Gastrocnemius medialis (tissue), 4 donors: ENCODE measurements at regions not wholly inside any gene's neighbourhood (a gene's known extent, or its start where the extent isn't known, plus 50 kb on each side); places are given as distances from the start of the nearest gene placed in this dataset.
"Not testable (repeated sequence)": the region's sequence is repeated elsewhere in the genome, so short reads cannot be mapped to it uniquely, and the experiment has no call there.

Source experiments
- ATAC-seq, 2 donors: fragments of 150-250 bp; one replicate each; pipeline ENCODE4 v1.9.1; 2016
- DNase-seq, 2 donors: peaks; one replicate each; pipeline ENCODE4 v3.0.0-alpha.2; 2019
- H3K27ac ChIP-seq, 4 donors: fragments of 200-600 bp; sonication (generic); 1 replicate in 1 of 4; 2 replicates in 3 of 4; pipeline ENCODE4 v1.5.1; 2016 to 2018; ENCODE audit warnings: mild to moderate bottlenecking in 2 of 4, moderate library complexity in 1 of 4
- H3K27me3 ChIP-seq, 3 donors: fragments of 200-600 bp; sonication (generic) in 2 of 3; 1 replicate in 1 of 3; 2 replicates in 2 of 3; pipeline versions ENCODE4 v1.5.1 to v1.6.0; 2016 to 2019; ENCODE audit warnings: mild to moderate bottlenecking in 1 of 3, moderate library complexity in 1 of 3
- H3K36me3 ChIP-seq, 2 donors: fragments of 200-600 bp; sonication (generic) in 1 of 2; one replicate each; pipeline ENCODE4 v1.5.1; 2017 to 2018
- H3K4me1 ChIP-seq, 2 donors: fragments of 200-600 bp; sonication (generic) in 1 of 2; one replicate each; pipeline ENCODE4 v1.5.1; 2016 to 2017; ENCODE audit warnings: mild to moderate bottlenecking in 2 of 2
- H3K4me3 ChIP-seq, 4 donors: fragments of 200-600 bp; sonication (generic) in 3 of 4; 1 replicate in 1 of 4; 2 replicates in 3 of 4; pipeline ENCODE4 v1.5.1; 2016 to 2019; ENCODE audit warnings: mild to moderate bottlenecking in 2 of 4
- H3K9me3 ChIP-seq, 3 donors: fragments of 200-600 bp; sonication (generic) in 2 of 3; 1 replicate in 1 of 3; 2 replicates in 2 of 3; pipeline ENCODE4 v1.5.1; 2016 to 2019
- CTCF ChIP-seq, 5 experiments: fragments of 450-650 bp in 3 of 5; fragments of 200-600 bp in 2 of 5; sonication (generic) in 2 of 5; IDR thresholded peaks in 4 of 5; conservative IDR thresholded peaks in 1 of 5; 1 replicate in 4 of 5; 2 replicates in 1 of 5; pipeline ENCODE4 v1.5.1; 2016 to 2019; ENCODE audit warnings: antibody characterized with exemption in 5 of 5, mild to moderate bottlenecking in 3 of 5, moderate library complexity in 3 of 5
- POLR2A ChIP-seq, 2 donors: fragments of 450-650 bp; IDR thresholded peaks; one replicate each; pipeline ENCODE4 v1.6.1; 2017; ENCODE audit warnings: antibody characterized with exemption in 2 of 2, mild to moderate bottlenecking in 2 of 2, moderate library complexity in 2 of 2
- in situ Hi-C, 4 donors: fragments of 200-750 bp; cut with MboI; loops; one replicate each; pipeline versions ENCODE4 v1.15.0 to v1.8.0; 2017; ENCODE audit warnings: low sequenced_read_pairs in 4 of 4
- intact Hi-C: fragments of 100-400 bp; cut with DNase I; formaldehyde crosslinking; loops from one replicate; pipeline ENCODE4 v1.15.1; 2023; ENCODE audit warnings: low total_unique reads

GRCh38 chr6:90458353-90459224 lies 128.3 kb downstream of the MAP3K7 start:
- no peaks in the 10 kb centered on the region for H3K36me3 ChIP-seq
- ATAC-seq (no peak), DNase-seq (no peak)
- H3K27me3 ChIP-seq: no peaks in the 10 kb centered on the region
- intact Hi-C loops: no loop called here
- no peak overlapping the region for H3K27ac ChIP-seq
- peak overlapping the region in 1 of 4 donors; percentile 18 for H3K4me3 ChIP-seq
- H3K9me3 ChIP-seq: no peaks in the 10 kb centered on the region
- no peak for TF ChIP-seq POLR2A (IDR thresholded peaks at IDR 0.05)
- no peak for TF ChIP-seq CTCF (IDR thresholded peaks at IDR 0.05 in 4 of 5, conservative IDR thresholded peaks at IDR 0.05 in 1 of 5)
- in situ Hi-C loops: no loop called here
- peaks cover 0 to 3% of the 10 kb centered on the region in 2 donors for H3K4me1 ChIP-seq

- ATAC-seq: no peak
- Histone ChIP-seq H3K36me3 (no peaks in the 10 kb centered on the region), H3K9me3 (no peaks in the 10 kb centered on the region), H3K4me3 (no peak overlapping the region), H3K27ac (no peak overlapping the region), H3K4me1 (peaks cover 0 to 3% of the 10 kb centered on the region in 2 donors), H3K27me3 (no peaks in the 10 kb centered on the region)
- DNase-seq: no peak
- TF ChIP-seq POLR2A (IDR thresholded peaks at IDR 0.05): no peak
- TF ChIP-seq CTCF (IDR thresholded peaks at IDR 0.05 in 4 of 5, conservative IDR thresholded peaks at IDR 0.05 in 1 of 5): no peak
- intact Hi-C loops: no loop called here
- in situ Hi-C loops: no loop called here
Measured at GRCh38 chr6:90457867-90458259, 129.0 kb downstream of the MAP3K7 start.

- DNase-seq, H3K27me3 ChIP-seq, intact Hi-C loops, H3K27ac ChIP-seq, ATAC-seq, H3K9me3 ChIP-seq, H3K4me1 ChIP-seq, H3K4me3 ChIP-seq, in situ Hi-C loops, H3K36me3 ChIP-seq: not testable (repeated sequence)
Measured at GRCh38 chr6:90456997-90457866, 129.6 kb downstream of the MAP3K7 start.

GRCh38 chr6:90456001-90456400 lies 130.9 kb downstream of the MAP3K7 start:
- no peak for TF ChIP-seq POLR2A (IDR thresholded peaks at IDR 0.05)
- TF ChIP-seq CTCF (IDR thresholded peaks at IDR 0.05 in 4 of 5, conservative IDR thresholded peaks at IDR 0.05 in 1 of 5): no peak
- Histone ChIP-seq H3K36me3 (no peaks in the 10 kb centered on the region), H3K4me3 (no peak overlapping the region), H3K9me3 (no peaks in the 10 kb centered on the region), H3K27ac (no peak overlapping the region), H3K4me1 (peaks cover 0 to 3% of the 10 kb centered on the region in 2 donors), H3K27me3 (no peaks in the 10 kb centered on the region)
- ATAC-seq (no peak), DNase-seq (no peak)
- intact Hi-C loops: no loop called here
- in situ Hi-C loops: no loop called here

- TF ChIP-seq POLR2A (IDR thresholded peaks at IDR 0.05) (no peak), CTCF (IDR thresholded peaks at IDR 0.05 in 4 of 5, conservative IDR thresholded peaks at IDR 0.05 in 1 of 5) (no peak)
- H3K4me3 ChIP-seq: no peak overlapping the region
- no peaks in the 10 kb centered on the region for H3K9me3 ChIP-seq
- no peak overlapping the region for H3K27ac ChIP-seq
- DNase-seq: no peak
- in situ Hi-C loops (no loop called here), intact Hi-C loops (no loop called here)
- H3K27me3 ChIP-seq: no peaks in the 10 kb centered on the region
- peaks cover 0 to 3% of the 10 kb centered on the region in 2 donors for H3K4me1 ChIP-seq
- no peaks in the 10 kb centered on the region for H3K36me3 ChIP-seq
- no peak for ATAC-seq
Measured at GRCh38 chr6:90454836-90455427, 131.9 kb downstream of the MAP3K7 start.
